Fibroblast of skin of back (primary cell): ENCODE measurements at regions not wholly inside any gene's neighbourhood (a gene's known extent, or its start where the extent isn't known, plus 50 kb on each side); places are given as distances from the start of the nearest gene placed in this dataset.

Source experiments
- DNase-seq: peaks from one replicate; pipeline ENCODE4 v3.0.0-alpha.2; 2013

DNA sequence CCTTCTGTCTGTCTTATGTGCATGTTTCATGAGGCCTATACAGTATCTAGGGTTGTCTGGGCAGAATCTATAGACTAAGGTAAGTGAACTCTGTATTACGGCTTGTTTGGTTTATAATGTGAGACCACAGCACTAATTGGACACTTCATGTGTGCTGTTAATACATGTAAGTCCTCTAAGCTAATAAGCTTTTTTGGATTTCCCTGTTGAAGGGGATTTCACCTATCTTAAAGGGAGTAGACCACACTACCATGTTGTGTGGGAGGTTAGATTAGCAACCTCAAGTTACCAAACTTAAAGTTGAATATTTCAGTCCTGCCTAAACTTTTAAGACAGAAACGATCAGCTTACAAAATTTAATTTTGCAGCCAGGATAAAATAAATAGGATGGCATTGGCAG, 189.8 kb upstream of the GOLIM4 start:
- DNase-seq = no peak

DNA sequence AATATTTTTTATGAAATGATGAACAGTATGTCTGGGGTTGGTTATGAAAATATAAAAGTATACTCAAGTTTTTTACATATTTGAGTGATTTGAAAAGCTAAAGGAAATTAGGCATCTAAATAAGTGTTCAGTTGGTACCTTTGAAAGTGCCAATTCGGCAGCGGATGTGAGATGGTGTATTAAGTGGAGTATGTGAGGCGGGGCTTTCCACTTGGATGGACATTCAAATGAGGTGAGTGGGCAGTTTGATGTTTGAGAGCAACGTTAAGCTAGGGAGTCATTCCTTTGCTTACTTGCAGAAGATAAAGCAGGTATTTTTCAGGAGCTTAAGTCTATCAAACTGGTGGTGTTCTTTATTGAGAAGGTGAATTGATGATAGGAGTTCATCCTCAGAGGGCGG, 189.0 kb upstream of the GOLIM4 start:
- no peak for DNase-seq

DNA sequence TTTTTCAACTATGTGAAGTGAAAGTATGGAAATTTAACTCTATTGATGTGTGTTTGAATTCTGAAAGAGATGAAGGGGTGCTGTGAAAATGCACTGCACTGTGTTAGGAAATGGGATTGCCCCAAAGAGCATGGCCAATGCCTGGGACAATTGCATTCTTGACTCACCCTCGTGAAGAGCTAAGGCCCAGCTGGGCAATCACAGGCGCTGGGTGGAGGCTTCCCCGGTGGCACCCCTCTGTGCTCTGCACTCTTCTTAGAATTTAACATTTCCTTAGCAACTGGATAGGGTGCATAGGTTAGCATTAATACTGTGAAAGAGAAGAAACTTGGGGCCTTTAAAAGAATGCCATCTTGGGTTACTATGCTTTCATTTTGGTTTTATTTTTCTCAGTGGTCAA, 179.9 kb upstream of the GOLIM4 start:
- no peak for DNase-seq

DNA sequence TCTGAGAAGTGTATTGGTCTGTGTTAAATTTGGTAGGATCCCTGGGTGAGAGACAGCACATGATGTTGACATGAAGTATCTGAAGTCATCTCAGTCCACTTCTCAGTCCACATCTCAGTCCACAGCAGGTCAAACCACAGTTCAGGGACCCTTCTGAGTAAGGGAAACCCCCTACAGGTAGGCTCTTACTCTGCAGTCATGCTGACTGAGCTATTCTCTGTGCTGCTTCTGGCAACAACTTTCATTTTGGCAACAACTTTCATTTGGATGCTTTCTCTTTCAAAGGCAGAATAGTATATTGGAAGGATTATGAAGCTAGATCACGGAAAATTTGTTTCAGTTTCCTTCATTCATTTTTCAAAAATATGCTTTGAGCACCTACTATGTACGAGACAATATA, 178.2 kb upstream of the GOLIM4 start:
- no peak for DNase-seq

DNA sequence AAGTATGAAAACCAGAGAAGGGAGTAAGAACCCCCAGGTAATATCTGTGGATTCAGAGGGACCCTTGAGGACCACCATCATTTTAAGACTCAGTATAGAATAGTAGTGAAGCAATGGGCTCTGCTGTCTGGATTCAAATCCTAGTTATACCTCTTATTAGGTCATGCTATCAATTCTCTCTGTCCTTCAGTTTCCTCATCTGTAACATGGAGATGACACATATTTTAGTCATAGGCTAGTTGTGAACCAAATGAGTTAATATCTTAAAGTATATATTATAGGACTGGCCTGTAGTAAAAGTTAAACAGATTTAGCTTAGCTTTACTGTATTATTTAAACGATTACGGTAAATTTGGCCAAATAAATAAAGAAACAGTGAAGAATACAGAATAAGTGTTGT, 177.3 kb upstream of the GOLIM4 start:
- DNase-seq = no peak

DNA sequence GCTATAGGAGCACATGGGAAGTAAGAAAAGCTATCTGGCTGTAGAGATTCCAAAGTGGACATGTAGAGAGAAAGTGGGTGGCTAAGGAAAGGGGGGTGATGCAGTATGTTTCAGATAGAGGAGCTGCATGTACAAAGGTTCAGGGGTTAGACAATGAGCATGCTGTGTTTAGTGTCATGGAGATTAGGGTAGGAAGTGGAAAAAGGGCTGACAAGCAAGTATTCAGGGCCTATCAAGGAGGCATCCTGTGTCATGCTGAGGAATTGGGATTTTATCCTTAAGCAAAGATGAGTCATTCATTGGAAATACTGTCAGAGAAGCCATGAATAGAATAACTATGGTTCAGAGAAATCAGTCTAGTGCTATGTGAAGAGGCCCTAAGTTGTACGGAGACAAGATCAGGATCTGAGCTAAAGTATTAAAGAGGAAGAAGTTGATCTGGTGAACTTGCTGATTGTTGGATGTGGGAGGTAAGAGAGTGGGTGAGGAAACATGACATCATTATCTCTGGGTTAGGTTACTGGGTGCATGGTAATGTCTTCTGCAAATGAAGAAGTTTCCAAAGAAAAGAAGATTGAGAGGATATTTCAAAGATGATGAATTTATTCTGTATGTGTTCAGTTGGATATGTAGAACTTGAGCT, 176.7 kb upstream of the GOLIM4 start:
- DNase-seq = peak; percentile 18

DNA sequence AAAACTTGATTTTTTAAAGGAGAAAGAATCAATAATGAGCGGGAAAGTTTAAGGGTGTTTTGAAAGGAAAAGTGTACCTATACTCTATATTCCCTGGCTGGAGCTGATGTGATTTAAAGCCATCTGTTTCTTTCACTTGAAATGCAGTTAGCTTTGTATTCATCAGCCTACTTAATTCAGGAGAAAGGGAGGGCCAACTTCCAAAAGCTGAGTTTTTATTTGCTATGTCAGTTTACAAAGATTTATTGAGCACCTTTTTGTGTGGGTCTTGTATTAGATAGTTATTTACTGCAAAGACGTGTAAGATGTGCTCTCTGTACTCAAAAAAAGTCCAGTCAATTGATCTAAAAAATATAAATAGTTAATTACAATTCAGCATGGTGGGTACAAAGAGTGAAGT, 176.2 kb upstream of the GOLIM4 start:
- no peak for DNase-seq

DNA sequence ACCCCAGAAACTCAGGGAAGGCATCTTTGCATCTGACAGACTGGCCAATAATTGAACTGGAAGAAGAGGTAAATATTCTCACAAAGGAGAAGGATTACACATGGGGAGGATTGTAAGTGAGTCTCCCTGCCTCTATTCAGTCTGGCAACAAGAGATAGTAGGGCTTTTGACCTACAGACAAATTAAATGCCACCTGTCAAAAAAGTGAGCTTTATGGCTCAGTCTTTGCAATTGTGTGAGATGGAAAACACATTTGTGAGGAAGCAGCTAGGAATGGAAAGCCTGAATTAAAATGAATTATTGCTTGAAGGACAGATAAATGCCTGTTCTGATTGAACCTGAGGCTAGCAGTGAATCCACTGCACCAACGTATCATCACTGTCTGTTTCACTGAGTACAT, 173.3 kb upstream of the GOLIM4 start:
- DNase-seq = no peak

DNA sequence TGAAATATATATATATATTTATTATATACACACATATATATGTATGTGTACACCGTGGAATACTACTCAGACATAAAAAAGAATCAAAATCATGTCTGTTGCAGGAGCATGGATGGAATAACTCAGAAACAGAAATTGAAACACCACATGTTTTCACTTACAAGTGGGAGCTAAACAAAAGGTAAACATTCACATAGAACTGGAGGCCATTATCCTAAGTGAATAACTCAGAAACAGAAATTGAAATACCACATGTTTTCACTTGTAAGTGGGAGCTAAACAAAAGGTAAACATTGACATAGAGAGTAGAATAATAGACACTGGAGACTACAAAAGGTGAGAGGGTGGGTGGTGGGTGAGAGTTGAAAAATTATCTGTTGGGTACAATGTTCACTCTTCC, 171.5 kb upstream of the GOLIM4 start:
- no peak for DNase-seq

DNA sequence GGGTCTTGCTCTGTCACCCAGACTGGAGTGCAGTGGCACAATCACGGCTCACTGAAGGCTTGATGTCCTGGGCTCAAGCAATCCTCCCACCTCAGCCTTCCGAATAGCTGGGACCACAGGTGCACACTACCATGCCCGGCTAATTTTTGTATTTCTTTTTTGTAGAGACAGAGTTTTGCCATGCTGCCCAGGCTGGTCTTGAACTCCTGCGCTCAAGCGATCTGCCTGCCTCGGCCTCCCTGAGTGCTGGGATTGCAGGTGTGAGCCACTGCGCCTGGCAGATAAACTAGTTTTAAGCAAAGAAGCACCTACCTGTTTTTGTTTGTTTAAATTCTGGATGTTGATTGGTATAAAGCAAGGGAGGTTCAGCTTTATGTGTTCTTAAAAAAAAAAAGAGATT, 170.6 kb upstream of the GOLIM4 start:
- no peak for DNase-seq

DNA sequence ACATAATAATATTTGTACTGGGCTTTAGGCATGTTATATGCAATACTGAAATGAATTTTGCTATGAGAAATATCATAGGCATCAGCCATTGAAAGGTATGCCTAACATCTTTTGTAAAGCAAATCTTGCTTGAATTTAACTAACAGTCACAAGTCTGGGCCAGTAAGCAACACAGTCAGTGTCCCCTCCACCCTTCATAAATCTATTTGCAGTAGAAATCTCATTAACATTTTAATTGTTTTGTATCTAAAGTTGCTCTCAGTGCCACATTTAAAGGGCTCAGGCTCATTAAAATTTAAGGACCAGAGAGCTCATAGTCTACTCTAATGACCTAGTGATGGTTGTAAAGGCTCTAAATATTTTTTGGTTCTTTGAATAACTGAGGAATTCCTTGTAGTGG, 167.2 kb upstream of the GOLIM4 start:
- DNase-seq = no peak

DNA sequence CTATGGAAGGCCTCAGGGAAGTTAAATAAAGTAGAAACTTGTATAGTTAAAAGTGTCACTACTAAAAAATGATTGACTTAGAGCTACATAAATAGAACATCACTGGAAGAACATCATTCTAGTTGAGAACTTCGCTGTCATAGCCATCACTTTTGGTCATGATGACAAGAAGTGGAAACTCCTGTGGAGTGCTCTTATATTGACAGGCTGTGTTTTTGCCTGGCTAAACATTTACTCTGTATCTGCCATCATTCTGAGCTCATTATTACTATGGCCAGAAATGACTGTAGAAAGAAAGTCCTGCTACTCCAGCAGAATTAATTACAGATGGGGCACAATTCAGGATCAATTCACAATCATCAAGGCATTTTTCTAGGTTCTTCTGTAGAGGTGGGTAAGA, 165.1 kb upstream of the GOLIM4 start:
- no peak for DNase-seq

DNA sequence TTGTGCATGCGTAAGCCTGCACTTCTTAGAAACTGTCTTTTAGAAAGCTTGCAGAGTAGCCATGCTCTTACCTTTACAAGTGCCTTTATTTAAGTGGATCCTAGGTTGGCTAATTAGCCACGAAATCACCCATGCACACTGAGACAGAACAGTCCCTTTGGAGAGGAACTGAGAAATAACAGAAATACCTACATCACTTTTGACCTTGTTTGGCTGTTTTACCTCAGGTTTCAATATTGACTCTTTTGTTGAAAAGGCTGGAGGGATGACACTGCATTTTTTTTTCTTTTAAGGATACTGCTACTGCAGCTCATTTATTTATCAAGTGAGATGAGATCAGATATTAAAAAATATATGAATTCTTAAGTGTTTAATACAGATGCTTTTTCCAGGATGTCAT, 155.6 kb upstream of the GOLIM4 start:
- no peak for DNase-seq

DNA sequence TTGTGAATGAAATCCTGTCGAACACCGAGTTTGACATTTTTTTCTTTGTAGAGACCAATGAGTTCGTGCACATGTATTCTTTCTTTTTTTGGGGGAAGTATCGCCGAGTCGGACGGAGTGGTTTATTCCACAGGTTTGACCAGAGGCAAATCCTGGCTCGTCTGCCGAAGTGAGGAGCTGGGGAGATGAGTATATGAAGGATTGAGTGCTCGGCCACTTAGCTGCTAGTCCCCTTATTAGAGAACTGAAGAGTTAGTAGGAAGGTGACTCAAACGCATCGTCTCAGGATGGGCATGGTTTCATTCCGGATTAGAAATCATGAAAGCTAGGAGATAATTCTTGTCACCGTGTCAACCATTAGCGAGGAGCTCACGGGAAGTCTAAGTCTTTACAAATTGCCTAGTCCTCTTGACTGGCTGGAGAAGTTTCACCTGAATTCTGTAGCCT, 154.7 kb upstream of the GOLIM4 start:
- peak; percentile 4 for DNase-seq

DNA sequence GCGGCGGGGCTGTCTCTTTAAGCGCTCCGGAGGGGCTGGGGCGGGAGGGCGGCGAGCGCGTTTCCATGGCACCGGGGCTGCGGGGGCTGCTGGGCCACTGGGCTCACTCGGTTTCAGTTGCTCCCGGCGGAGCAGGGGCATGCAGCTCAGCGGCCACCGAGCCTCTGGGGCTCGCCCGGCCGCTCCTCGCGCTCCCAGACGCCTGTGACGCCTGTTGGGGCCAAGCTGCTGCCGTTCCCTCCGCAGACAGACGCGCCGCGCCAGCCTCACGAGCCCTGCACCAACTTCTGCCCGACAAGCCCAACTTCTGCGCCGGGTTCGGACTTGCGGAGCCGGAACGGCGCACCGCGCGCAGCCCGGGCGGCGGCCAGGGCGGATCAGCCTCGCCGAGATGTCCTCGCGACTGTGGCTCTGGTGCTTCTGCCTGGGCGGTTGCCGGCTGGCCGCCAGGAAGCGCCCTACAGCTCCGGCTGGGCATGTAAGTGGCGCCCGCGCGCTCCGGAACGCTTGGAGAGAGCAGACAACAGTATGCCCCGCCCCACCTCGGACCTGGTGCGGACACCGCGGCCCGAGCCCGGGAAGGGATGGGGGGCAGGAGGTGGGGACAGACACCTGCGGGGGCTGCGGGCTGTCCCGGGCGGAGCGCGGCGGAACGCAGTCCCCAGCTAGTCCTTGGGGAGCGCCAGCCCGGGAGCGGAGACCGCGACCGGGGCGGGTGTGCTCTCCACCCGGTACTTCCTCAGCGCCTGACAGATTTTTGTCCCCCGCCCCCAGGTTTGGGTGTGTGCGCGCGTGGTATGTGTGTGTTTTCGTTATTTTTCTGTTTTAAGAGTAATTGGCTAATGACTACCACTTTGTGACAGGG, 154.1 kb upstream of the GOLIM4 start:
- peak; percentile 80 for DNase-seq

DNA sequence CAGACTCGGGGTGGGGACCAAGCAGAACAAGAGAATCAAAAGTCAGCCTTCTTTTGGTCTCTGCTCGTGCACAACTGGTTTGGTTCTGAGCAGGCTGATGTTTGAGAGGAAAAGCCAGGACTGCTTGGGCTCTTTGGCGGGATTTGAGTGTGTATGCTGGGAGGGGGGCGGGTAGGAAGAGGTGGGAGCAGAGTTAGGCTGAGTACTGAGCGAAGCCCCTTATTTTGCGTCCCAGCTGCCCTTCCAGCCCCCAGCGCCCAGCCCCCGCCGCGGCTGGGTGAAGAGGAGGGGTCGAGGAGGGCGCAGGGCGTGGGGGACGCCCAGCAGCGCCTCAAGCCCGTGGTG, 153.5 kb upstream of the GOLIM4 start:
- peak; percentile 5 for DNase-seq

DNA sequence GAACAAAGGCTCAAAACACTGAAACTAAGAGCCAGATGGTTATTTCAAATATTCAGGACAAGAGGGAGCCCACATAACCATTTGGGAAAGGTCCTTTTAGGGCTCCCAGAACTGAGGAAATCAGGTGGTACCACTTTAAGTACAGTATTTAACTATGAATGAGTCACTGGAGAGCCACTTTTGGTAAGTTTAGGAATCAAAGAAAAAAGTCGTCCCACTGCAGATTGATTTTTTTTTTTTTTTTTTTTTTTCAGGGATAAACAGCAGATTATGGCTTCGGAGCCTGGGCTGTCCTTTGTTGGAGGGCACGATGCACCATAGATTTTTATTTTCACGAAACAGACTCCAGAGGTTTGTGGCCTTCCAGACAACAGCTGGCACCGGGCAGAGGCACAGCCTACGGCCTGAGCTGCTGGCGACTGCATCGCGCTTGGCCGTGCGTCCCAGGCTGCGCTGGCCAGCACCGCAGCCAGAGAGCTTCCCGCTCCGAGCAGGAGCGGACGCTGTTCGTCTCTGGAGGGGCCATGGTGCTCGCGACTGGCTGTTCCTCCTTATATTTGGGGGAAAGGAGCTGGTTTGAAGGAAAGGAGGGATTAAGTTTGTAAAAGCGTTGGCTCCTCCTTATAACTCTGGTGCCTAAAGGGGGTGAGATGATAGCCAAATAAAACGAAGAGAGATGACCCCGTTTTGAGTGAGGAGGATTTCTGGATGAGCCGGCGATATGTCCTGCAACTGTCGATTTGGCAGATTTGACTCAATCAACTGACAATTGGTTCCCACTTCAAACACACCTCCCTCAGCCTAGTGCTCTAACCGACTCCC, 152.9 kb upstream of the GOLIM4 start:
- DNase-seq = peak; percentile 51

DNA sequence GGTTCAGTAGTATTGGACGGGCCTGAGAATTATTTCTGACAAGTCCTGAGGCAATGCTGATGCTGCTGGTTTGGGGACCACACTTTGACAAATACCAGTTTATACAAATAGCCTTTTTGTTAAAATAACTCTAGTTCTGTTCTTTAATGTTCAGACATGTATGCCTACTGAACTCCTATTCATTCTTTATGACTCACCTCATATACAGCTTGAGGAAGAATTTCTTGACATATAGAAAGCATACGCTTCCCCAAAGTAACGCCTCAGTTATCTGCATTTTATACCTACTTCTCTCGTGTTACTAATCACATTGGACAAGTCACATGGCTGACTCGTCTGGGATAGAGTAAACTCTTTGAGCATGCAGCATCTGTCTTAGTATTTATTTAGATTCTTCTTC, 145.4 kb upstream of the GOLIM4 start:
- DNase-seq = no peak

DNA sequence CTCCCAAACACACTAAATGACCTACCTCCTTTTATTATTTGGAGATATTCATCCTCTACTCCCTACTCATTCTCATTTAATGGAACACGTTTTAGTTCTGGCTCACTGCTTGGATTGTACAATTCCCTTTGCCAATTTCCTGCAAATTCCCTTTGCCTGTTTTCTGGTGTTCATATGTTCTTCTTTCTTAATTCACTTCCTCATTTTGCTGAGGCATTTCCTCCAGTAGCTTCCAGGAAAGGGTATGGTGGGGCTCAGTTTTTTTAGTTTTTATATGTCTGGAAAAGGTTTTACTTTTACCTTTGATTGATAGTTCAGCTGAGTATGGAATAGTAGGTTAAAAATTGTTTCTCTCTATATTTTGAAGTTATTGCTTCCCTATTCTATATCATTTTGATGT, 143.6 kb upstream of the GOLIM4 start:
- DNase-seq = no peak

DNA sequence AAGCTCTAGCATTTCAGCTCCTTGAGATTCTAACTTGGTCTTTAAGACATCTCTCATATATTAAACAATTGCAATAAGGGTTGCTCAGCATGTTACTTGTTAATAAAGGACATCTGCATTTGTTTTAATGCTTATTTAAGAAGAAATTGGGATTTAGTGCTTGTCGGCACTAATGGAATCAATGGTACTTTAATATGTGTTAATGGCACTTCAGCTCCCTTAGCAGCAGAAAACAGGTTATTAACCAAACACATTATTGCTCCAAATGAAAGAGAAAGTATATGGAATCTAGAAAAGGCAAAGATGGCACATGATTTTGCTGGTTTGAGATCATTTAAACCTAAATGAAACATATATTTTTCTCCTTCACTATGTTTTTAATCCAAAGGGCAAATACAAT, 137.3 kb upstream of the GOLIM4 start:
- DNase-seq = no peak

DNA sequence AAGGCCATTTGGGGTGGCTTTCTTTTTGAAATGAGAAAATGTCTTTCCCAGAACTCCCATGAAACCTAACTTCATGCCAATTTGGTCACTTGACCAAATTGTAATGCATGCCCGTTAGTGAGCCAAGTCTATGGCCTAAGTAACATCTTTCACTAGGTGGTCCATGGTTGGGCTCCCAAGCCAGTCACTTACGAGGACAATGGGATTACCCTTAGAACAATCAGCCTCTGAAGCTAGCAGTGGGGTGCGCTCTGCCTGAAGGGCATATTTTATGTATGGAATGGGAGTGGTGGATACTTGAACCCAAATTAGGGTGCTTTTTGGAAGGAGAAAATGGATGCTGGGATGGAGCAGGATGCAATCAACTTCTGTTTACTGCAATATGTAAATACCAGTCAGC, 127.4 kb upstream of the GOLIM4 start:
- no peak for DNase-seq

DNA sequence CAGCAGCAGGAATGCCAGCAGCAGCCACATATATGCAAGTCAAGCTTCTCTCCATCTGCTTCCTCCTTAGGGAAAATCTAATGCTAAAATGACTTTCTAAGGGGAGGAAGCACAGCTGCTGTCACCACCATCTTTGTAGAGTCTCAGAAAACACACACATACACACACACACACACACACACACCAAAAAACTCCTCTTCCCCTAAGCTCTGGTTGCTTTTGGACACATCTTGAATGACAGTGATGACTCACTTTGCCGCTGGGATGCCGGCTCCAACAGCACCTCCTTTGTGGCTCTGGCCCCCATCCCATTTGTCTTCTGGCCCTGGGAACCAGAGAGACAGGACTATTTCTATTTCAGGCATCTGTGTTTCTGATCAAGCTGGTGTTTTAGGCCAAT, 124.8 kb upstream of the GOLIM4 start:
- DNase-seq = peak; percentile 4

DNA sequence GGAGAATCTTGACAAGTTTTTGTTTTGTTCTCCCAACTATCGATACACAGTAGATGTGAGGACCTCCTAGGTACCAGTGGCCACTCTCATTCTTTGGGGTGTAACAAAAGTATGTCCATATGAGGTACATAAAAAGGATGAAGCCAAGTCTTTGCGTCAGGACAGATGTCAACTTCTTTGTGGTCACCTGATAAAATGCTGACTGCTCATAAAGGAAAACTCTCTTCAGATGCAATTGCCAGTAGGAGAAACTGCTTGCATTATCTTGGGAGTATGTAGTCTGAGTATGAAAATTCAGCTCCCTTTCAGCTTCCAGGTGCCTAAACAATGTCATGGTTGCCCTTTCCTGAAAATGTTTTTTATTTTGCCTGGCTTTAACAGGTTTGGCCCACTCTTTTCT, 123.8 kb upstream of the GOLIM4 start:
- DNase-seq = no peak

DNA sequence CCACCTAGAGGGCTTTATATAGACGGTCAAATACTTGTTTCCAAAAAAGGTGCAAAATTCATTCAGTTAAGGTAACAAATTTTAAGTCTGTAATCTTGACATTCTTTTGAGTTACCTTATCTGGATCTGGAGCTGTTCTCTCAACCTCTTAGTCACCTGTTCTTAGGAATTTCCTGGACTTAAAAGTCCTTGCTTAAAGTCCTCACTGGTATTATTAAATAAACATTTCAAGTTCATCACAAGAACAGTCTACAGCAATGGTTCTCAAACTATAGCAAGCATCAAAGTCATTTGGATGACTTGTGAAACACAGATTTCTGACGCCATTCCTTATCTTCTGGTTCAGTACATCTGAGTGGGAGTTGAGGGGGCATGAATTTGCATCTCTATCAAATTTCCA, 122.9 kb upstream of the GOLIM4 start:
- no peak for DNase-seq
